ENCODE measurements at regions not wholly inside any gene's neighbourhood (a gene's known extent, or its start where the extent isn't known, plus 50 kb on each side); places are given as distances from the start of the nearest gene placed in this dataset.
A peak's percentile ranks its signal among the peaks of the same experiment; 100 is the strongest.

DNA sequence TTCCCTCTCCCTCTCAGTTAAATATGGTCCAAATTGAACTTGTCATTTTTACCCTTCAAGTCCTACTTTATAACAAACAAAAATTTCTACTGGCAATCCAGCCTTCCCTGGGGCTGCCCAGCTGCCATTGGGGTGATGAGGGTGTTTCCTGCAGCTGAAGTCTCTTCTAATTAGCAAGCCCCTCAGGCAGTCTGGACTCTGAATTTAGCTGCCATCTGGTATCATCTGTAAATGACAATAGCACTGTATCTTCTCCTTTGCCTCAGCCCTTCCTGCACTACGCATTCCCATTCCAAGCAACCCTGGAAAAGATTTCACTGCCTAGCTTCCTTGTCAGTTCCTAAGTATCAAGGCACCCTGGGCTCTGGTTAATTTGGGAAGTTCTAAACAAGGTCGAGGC is 331.1 kb upstream of the KLF12 start:
- no peak for FAIRE-seq
- TF ChIP-seq EZH2 (IDR thresholded peaks at IDR 0.05; ENCODE audit: low read depth, low read length, severe bottlenecking) (no peak), RBBP5 (IDR thresholded peaks at IDR 0.05; ENCODE audit: borderline replicate concordance, low read depth, low read length) (no peak), CREB1 (IDR thresholded peaks at IDR 0.05) (no peak), JUND (IDR thresholded peaks at IDR 0.05; ENCODE audit: low read length) (no peak)

More for the DNA sequence above, 331.1 kb upstream of the KLF12 start:
- Histone ChIP-seq H2AFZ (ENCODE audit: low read length) (peak overlapping the region; percentile 83; the same call in 1 of the 2 replicates), H3K56ac (replicated peaks; ENCODE audit: insufficient read length, low read depth, low read length) (no peak overlapping the region), H3K79me1 (ENCODE audit: low read depth, low read length) (no peaks in the 10 kb centered on the region), H2BK12ac (ENCODE audit: low read depth, low read length) (no peak overlapping the region), H4K8ac (ENCODE audit: extremely low read depth, insufficient read depth, low read length) (no peak overlapping the region), H2AK5ac (ENCODE audit: low read depth, low read length) (no peak overlapping the region), H3K4me2 (ENCODE audit: insufficient read depth in 1 of 2, low read depth in 2 of 2, low read length in 2 of 2) (no peak overlapping the region), H3K4me1 (replicated peaks in 1 of 4; ENCODE audit: control insufficient read depth in 3 of 4, insufficient read depth in 4 of 4, low read length in 3 of 4) (peaks cover 0 to 11% (median 4%) of the 10 kb centered on the region in 4 experiments; a peak in 3 of 7 replicates), H3K4ac (replicated peaks; ENCODE audit: insufficient read length, low read depth, low read length) (no peak overlapping the region), H3K27ac (ENCODE audit: low read depth, low read length) (no peak overlapping the region), H2BK120ac (replicated peaks; ENCODE audit: low read depth, low read length) (no peak overlapping the region), H3K9ac (replicated peaks in 1 of 4; ENCODE audit: extremely low read depth in 1 of 4, low read depth in 3 of 4, low read length in 3 of 4) (no peak overlapping the region), H3K9me3 (ENCODE audit: insufficient read depth in 2 of 2, low read depth in 1 of 2, low read length in 1 of 2) (no peaks in the 10 kb centered on the region), H4K91ac (replicated peaks; ENCODE audit: insufficient read length, low read length) (peak overlapping the region; percentile 66), H4K20me1 (replicated peaks in 1 of 2; ENCODE audit: control insufficient read depth in 1 of 2, insufficient read depth in 2 of 2, low read length in 2 of 2) (no peaks in the 10 kb centered on the region), H3K4me3 (ENCODE audit: extremely low read depth in 1 of 4, insufficient read depth in 2 of 4, low read depth in 3 of 4, low read length in 4 of 4) (no peak overlapping the region), H3K36me3 (ENCODE audit: control insufficient read depth in 2 of 4, insufficient read depth in 4 of 4, low read length in 3 of 4) (0 out of 8 replicates have a peak, but pooled peaks cover 0 to 2% (median 0%) of the 10 kb centered on the region in 4 experiments), H2BK15ac (ENCODE audit: low read length) (no peak overlapping the region), H3K18ac (ENCODE audit: extremely low read depth, low read length) (no peak overlapping the region), H3K79me2 (ENCODE audit: control insufficient read depth in 1 of 2, insufficient read depth in 2 of 2, low read length in 2 of 2) (no peaks in the 10 kb centered on the region), H3K14ac (ENCODE audit: insufficient read length) (no peak overlapping the region), H2BK5ac (ENCODE audit: low read depth, low read length) (no peak overlapping the region), H4K5ac (ENCODE audit: insufficient read length, low read depth, low read length) (no peak overlapping the region), H3K23ac (ENCODE audit: insufficient read length) (no peak overlapping the region), H3K27me3 (replicated peaks in 1 of 4; ENCODE audit: control insufficient read depth in 3 of 4, extremely low read depth in 1 of 4, insufficient read depth in 3 of 4, low read length in 3 of 4) (no peaks in the 10 kb centered on the region), H2BK20ac (ENCODE audit: low read length) (no peak overlapping the region), H3K23me2 (ENCODE audit: low read depth, low read length) (no peaks in the 10 kb centered on the region)
- POLR2A ChIA-PET (ENCODE audit: partially characterized antibody) = no interaction called here
- DNase-seq (ENCODE audit: low read depth in 1 of 2, low spot score in 2 of 2) = no peak
- CTCF ChIA-PET (ENCODE audit: partially characterized antibody) = interaction anchor here (1.2 kb wide), 1 partner anchor 793 kb away, joined by 5 read pairs; no protein-coding TSS in a partner anchor
- 79% methylated on average over 2 of the region's 2 CpGs; no CpG with 5 or more reads in 1 of the 2 experiments for WGBS, 2 experiments (ENCODE audit: extremely low coverage in 1 of 2, insufficient coverage in 1 of 2, insufficient read length in 1 of 2, insufficient replicate concordance in 2 of 2, low coverage in 1 of 2, low lambda C conversion rate in 2 of 2, missing lambda C conversion rate in 1 of 2)
